OCI-LY1 (cell line): ENCODE measurements at regions not wholly inside any gene's neighbourhood (a gene's known extent, or its start where the extent isn't known, plus 50 kb on each side); places are given as distances from the start of the nearest gene placed in this dataset.

Source experiments
- EZH2 ChIP-seq: fragments of 200-600 bp; sonication (generic), shearing (Covaris generic); IDR thresholded peaks from 2 replicates; pipeline ENCODE4 v1.8.0; 2017; ENCODE audit warnings: borderline replicate concordance, mixed run types, mild to moderate bottlenecking, antibody characterized with exemption, low read length, moderate library complexity, mixed read lengths
- TF ChIP-seq, protein P1 (sequence below): fragments of 200-600 bp; sonication (generic), shearing (Covaris generic); IDR thresholded peaks from 2 replicates; pipeline ENCODE4 v1.5.1; 2017; ENCODE audit warnings: mild to moderate bottlenecking, antibody characterized with exemption, low read length, moderate library complexity, mixed read lengths

- TF ChIP-seq, protein P1, sequence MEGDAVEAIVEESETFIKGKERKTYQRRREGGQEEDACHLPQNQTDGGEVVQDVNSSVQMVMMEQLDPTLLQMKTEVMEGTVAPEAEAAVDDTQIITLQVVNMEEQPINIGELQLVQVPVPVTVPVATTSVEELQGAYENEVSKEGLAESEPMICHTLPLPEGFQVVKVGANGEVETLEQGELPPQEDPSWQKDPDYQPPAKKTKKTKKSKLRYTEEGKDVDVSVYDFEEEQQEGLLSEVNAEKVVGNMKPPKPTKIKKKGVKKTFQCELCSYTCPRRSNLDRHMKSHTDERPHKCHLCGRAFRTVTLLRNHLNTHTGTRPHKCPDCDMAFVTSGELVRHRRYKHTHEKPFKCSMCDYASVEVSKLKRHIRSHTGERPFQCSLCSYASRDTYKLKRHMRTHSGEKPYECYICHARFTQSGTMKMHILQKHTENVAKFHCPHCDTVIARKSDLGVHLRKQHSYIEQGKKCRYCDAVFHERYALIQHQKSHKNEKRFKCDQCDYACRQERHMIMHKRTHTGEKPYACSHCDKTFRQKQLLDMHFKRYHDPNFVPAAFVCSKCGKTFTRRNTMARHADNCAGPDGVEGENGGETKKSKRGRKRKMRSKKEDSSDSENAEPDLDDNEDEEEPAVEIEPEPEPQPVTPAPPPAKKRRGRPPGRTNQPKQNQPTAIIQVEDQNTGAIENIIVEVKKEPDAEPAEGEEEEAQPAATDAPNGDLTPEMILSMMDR: no peak
- TF ChIP-seq EZH2: no peak
These were observed 548.5 kb downstream of the CD83 start for GRCh38 chr6:14665827-14666724.
